ENCODE measurements at regions not wholly inside any gene's neighbourhood (a gene's known extent, or its start where the extent isn't known, plus 50 kb on each side); places are given as distances from the start of the nearest gene placed in this dataset.

- Histone ChIP-seq H3K4me2 (ENCODE audit: unreplicated experiment) (no peak overlapping the region), H3K27ac (no peak overlapping the region), H3K36me3 (ENCODE audit: low read depth) (no peaks in the 10 kb centered on the region), H3K4me3 (no peak overlapping the region), H3K9ac (no peak overlapping the region), H3K9me3 (ENCODE audit: low read depth) (no peaks in the 10 kb centered on the region), H3K27me3 (replicated peaks; ENCODE audit: insufficient read depth) (no peaks in the 10 kb centered on the region), H3K9me2 (ENCODE audit: insufficient read depth) (no peaks in the 10 kb centered on the region), H2AFZ (no peak overlapping the region), H3F3A (ENCODE audit: insufficient read depth) (no peaks in the 10 kb centered on the region), H4K20me1 (ENCODE audit: insufficient read depth) (no peaks in the 10 kb centered on the region), H3K79me2 (ENCODE audit: insufficient read depth) (no peaks in the 10 kb centered on the region), H3K4me1 (ENCODE audit: insufficient read depth) (no peaks in the 10 kb centered on the region)
- no peak for DNase-seq
- in situ Hi-C loops (cut with MboI): no loop called here
- 22 to 33% methylated on average over 10 of the region's 10 CpGs for WGBS, 2 experiments (ENCODE audit: low coverage in 1 of 2, low lambda C conversion rate in 2 of 2, missing lambda C conversion rate in 2 of 2)
- TF ChIP-seq EZH2phosphoT487 (IDR thresholded peaks at IDR 0.05; ENCODE audit: insufficient read depth, low read depth): no peak
- no peak for TF ChIP-seq EZH2 (IDR thresholded peaks at IDR 0.05; ENCODE audit: insufficient read depth, poor library complexity, severe bottlenecking)
These were observed 413.3 kb upstream of the DPP6 start for GRCh38 chr7:153638821-153639435.

DNA sequence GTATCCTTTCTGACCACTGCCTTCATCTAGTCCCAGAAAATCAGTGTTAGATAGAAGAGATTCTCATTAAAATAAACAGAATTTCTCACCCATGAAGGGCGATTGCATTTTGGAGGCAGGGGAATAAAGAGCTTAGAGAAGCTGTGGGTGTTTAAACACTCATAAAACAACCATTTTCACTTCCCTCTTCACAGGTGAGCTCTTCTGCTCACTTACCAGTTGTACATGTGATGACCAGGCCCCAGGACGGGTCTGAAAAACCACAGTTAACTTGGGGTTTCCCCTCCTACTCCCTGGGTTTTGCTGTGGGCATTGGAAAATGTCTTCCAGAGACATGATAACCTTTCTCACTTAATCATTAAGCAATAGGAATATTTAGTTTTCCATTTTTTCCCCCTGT, 411.6 kb upstream of the DPP6 start:
- no peak overlapping the region for H2AFZ ChIP-seq
- 13 to 14% methylated on average over 2 of the region's 2 CpGs for whole genome bisulfite sequencing, 2 experiments (ENCODE audit: low coverage in 1 of 2, low lambda C conversion rate in 2 of 2, missing lambda C conversion rate in 2 of 2)
- H4K20me1 ChIP-seq (ENCODE audit: insufficient read depth): no peaks in the 10 kb centered on the region
- H3K4me3 ChIP-seq: no peak overlapping the region
- no peaks in the 10 kb centered on the region for H3K27me3 ChIP-seq (replicated peaks; ENCODE audit: insufficient read depth)
- TF ChIP-seq EZH2phosphoT487 (IDR thresholded peaks at IDR 0.05; ENCODE audit: insufficient read depth, low read depth) (no peak), EZH2 (IDR thresholded peaks at IDR 0.05; ENCODE audit: insufficient read depth, poor library complexity, severe bottlenecking) (no peak)
- no peaks in the 10 kb centered on the region for H3K36me3 ChIP-seq (ENCODE audit: low read depth)
- no peaks in the 10 kb centered on the region for H3K79me2 ChIP-seq (ENCODE audit: insufficient read depth)
- H3K27ac ChIP-seq: no peak overlapping the region
- H3K9me2 ChIP-seq (ENCODE audit: insufficient read depth): no peaks in the 10 kb centered on the region
- H3K4me2 ChIP-seq (ENCODE audit: unreplicated experiment): no peak overlapping the region
- H3K9ac ChIP-seq: no peak overlapping the region
- no peak for DNase-seq
- no peaks in the 10 kb centered on the region for H3K9me3 ChIP-seq (ENCODE audit: low read depth)
- H3F3A ChIP-seq (ENCODE audit: insufficient read depth): no peaks in the 10 kb centered on the region
- no peaks in the 10 kb centered on the region for H3K4me1 ChIP-seq (ENCODE audit: insufficient read depth)
- in situ Hi-C loops (cut with MboI): no loop called here

DNA sequence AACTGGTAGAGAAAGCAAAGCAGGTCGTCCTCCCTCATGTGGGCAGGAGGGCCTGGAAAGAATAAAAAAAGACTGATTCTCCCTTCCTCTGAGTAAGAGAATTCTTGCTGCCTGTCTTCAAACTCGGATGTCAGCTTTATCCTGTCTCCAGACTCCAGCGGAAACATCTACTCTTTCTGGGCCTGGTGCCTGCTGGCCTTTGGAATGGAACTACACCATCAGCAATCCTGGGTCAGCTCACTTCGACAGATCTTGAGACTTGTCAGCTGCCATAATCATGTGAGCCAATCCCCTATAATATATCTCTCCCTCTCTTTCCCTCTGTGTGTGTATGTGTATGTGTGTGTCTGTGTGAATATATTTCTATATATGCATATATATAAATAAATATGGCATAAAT, 411.0 kb upstream of the DPP6 start:
- TF ChIP-seq EZH2 (IDR thresholded peaks at IDR 0.05; ENCODE audit: insufficient read depth, poor library complexity, severe bottlenecking) (no peak), EZH2phosphoT487 (IDR thresholded peaks at IDR 0.05; ENCODE audit: insufficient read depth, low read depth) (no peak)
- Histone ChIP-seq H3F3A (ENCODE audit: insufficient read depth) (no peaks in the 10 kb centered on the region), H2AFZ (no peak overlapping the region), H3K4me3 (no peak overlapping the region), H3K9ac (no peak overlapping the region), H3K79me2 (ENCODE audit: insufficient read depth) (no peaks in the 10 kb centered on the region), H3K9me3 (ENCODE audit: low read depth) (no peaks in the 10 kb centered on the region), H3K9me2 (ENCODE audit: insufficient read depth) (no peaks in the 10 kb centered on the region), H3K4me1 (ENCODE audit: insufficient read depth) (no peaks in the 10 kb centered on the region), H3K4me2 (ENCODE audit: unreplicated experiment) (no peak overlapping the region), H3K36me3 (ENCODE audit: low read depth) (no peaks in the 10 kb centered on the region), H3K27ac (no peak overlapping the region), H4K20me1 (ENCODE audit: insufficient read depth) (no peaks in the 10 kb centered on the region), H3K27me3 (replicated peaks; ENCODE audit: insufficient read depth) (no peaks in the 10 kb centered on the region)
- DNase-seq: no peak
- 14 to 15% methylated on average over 4 of the region's 4 CpGs for WGBS, 2 experiments (ENCODE audit: low coverage in 1 of 2, low lambda C conversion rate in 2 of 2, missing lambda C conversion rate in 2 of 2)
- in situ Hi-C loops (cut with MboI): no loop called here

DNA sequence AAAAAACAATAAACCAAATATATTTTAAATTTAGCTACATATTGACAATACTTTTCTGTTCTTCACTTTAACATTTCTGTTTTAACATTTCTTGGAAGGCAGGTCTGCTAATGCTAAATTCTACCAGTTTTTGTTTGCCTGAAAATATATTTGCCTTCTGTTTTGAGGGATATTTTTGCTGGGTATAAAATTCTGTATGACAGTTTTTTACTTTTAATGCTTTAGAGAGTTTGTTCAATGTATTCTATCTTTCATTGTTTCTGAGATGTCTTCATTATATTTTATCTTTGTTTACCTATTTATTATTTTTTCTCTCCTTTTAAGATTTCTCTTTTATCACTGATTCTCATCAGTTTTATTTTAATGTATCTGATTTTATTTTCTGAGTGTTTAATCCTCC, 409.2 kb upstream of the DPP6 start:
- no peak overlapping the region for H2AFZ ChIP-seq
- in situ Hi-C loops (cut with MboI): no loop called here
- H3K9me3 ChIP-seq (ENCODE audit: low read depth): no peaks in the 10 kb centered on the region
- no peak for DNase-seq
- no peak overlapping the region for H3K9ac ChIP-seq
- no peak overlapping the region for H3K27ac ChIP-seq
- TF ChIP-seq EZH2 (IDR thresholded peaks at IDR 0.05; ENCODE audit: insufficient read depth, poor library complexity, severe bottlenecking) (no peak), EZH2phosphoT487 (IDR thresholded peaks at IDR 0.05; ENCODE audit: insufficient read depth, low read depth) (no peak)
- no peaks in the 10 kb centered on the region for H3K79me2 ChIP-seq (ENCODE audit: insufficient read depth)
- H3K4me1 ChIP-seq (ENCODE audit: insufficient read depth): no peaks in the 10 kb centered on the region
- H3K27me3 ChIP-seq (replicated peaks; ENCODE audit: insufficient read depth): no peaks in the 10 kb centered on the region
- H3K4me3 ChIP-seq: no peak overlapping the region
- no peaks in the 10 kb centered on the region for H4K20me1 ChIP-seq (ENCODE audit: insufficient read depth)
- no peak overlapping the region for H3K4me2 ChIP-seq (ENCODE audit: unreplicated experiment)
- H3K36me3 ChIP-seq (ENCODE audit: low read depth): no peaks in the 10 kb centered on the region
- H3F3A ChIP-seq (ENCODE audit: insufficient read depth): no peaks in the 10 kb centered on the region
- H3K9me2 ChIP-seq (ENCODE audit: insufficient read depth): no peaks in the 10 kb centered on the region
